HL-60 (cell line): ENCODE measurements at regions not wholly inside any gene's neighbourhood (a gene's known extent, or its start where the extent isn't known, plus 50 kb on each side); places are given as distances from the start of the nearest gene placed in this dataset.

Source experiments
- CTCF ChIP-seq: IDR thresholded peaks from one replicate; pipeline ENCODE4 v1.5.1; 2011; ENCODE audit warnings: low read length, control low read depth, inconsistent platforms; ENCODE audit not compliant: insufficient read depth
- GABPA ChIP-seq: IDR thresholded peaks from 2 replicates; pipeline ENCODE4 v1.6.1; 2012; ENCODE audit warnings: low read depth
- POLR2AphosphoS5 ChIP-seq: IDR thresholded peaks from 2 replicates; pipeline ENCODE4 v1.6.1; 2012; ENCODE audit warnings: low read depth
- REST ChIP-seq: IDR thresholded peaks from 2 replicates; pipeline ENCODE4 v1.6.1; 2012; ENCODE audit warnings: low read depth; ENCODE audit not compliant: insufficient replicate concordance
- SPI1 ChIP-seq: IDR thresholded peaks from 2 replicates; pipeline ENCODE4 v1.6.1; 2012; ENCODE audit warnings: low read depth, mild to moderate bottlenecking, borderline replicate concordance

GRCh38 chr2:84040281-84040680, 418.8 kb downstream of the SUCLG1 start:
- TF ChIP-seq CTCF (no peak), POLR2AphosphoS5 (no peak), REST (no peak), SPI1 (no peak), GABPA (no peak)
